ENCODE measurements at regions not wholly inside any gene's neighbourhood (a gene's known extent, or its start where the extent isn't known, plus 50 kb on each side); places are given as distances from the start of the nearest gene placed in this dataset.
"Not testable (repeated sequence)": the region's sequence is repeated elsewhere in the genome, so short reads cannot be mapped to it uniquely, and the experiment has no call there.

- DNase-seq, result no peak
These were observed 57.1 kb upstream of the KIF2B start for GRCh38 chr17:53765609-53766008.

- no peak for DNase-seq
These were observed 57.6 kb upstream of the KIF2B start for GRCh38 chr17:53765129-53765528.

DNA sequence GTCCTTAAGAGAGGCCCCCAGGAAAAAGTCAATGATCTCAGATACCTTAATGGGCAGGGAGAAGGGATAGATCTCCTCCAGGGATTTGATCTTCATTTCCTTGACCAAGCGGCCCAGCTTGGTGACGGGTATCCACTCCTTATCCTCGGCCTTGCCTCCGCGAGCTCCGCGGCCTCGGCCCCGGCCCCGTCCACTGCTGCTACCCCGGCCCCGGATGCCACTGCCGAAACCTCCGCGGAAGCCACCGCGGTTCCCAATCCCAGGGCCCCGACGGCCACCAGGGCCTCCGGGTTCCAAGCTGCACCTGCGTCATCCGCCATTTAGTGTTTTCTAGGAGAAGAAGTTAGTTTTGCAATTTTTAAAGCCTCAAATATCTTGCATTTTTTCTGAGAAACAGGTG, 65.2 kb upstream of the KIF2B start:
- no peak for DNase-seq

DNA sequence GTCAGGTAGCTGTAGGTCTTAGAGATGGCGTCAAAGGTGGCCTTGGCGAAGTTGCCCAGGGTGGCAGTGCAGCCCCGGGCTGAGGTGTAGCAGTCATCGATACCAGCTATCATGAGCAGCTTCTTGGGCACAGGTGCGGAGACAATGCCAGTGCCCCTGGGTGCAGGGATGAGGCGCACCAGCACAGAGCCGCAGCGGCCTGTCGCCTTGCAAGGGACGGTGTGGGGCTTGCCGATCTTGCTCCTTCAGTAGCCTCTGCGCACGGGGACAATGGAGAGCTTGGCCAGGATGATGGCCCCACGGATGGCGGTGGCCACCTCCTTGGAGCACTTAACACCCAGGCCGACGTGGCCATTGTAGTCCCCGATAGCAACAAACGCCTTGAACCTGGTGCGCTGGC, 65.6 kb upstream of the KIF2B start:
- DNase-seq, result not testable (repeated sequence)

GRCh38 chr17:53749178-53749577, 73.5 kb upstream of the KIF2B start:
- DNase-seq, result peak; percentile 23

DNA sequence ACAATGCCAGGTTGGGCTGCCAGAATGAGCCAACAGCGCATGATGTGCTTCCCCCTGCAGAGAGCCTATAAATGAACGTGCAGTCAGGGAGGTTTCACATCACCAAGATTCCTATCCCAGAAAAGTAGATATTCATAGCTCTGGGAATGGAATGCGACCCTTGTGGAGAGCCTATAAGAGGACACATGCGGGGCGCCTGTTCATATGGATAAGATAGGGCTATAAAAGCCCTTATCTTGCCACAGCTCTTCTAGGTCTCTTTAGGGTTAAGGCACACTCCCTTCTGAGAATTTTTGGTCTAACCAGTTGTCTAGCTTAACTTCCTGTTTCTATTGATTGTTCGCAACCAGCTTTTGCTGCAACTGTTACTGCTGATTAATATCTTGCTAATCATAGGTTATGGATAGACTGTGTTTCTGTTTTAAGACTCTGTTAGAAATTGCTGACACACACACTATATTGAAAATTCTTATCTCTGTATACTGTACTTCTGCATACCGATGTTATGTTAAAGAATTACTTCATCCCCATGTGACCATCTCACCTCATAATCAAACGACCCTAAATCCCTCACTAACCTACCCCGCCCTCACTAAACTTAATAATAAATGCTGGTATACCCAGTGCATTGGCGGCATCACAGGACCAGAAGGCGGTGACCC, 74.4 kb upstream of the KIF2B start:
- DNase-seq, result peak; percentile 66

GRCh38 chr17:53740312-53740711, 82.4 kb upstream of the KIF2B start:
- DNase-seq, result no peak

- DNase-seq, result no peak
These were observed 86.0 kb upstream of the KIF2B start for GRCh38 chr17:53736516-53737240.

DNA sequence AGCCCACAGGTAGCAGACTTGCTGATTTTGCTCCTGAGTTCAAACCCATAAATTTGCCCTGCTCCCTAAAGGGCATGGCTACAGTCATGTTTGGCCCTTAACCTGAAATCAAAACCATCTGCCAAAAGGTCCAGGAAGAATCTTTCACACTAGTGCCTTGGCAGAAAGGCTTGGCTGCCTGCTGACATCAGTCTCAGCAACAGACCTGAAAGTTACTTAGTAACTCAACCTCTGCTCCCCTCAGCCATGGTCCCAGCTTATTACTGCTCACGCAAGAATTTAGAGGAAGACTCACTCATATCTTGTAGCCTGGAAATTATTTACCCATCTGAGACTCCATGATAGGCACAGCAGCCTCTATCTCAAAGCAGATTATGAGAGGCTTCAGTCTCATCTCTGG, 98.0 kb upstream of the KIF2B start:
- no peak for DNase-seq

GRCh38 chr17:53722407-53722806, 100.3 kb upstream of the KIF2B start:
- DNase-seq, result peak; percentile 83

DNA sequence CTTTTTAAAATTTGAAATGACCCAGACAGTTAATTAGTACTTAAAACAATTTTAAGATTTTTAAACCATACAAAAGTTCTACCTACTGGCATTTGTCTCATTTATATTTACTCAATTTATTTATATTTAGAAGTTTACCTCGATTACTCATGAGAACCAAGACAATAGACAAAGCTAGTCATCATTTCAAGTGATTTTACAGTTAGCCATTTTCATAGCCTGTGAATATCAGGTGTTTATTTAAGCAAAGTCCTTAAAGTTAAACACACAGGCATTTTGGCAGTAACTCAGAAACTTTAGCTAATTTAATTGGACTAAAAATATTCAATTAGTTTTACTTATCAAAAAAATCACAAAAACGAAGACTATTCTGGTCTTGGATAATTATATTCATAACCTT, 101.6 kb upstream of the KIF2B start:
- no peak for DNase-seq

DNA sequence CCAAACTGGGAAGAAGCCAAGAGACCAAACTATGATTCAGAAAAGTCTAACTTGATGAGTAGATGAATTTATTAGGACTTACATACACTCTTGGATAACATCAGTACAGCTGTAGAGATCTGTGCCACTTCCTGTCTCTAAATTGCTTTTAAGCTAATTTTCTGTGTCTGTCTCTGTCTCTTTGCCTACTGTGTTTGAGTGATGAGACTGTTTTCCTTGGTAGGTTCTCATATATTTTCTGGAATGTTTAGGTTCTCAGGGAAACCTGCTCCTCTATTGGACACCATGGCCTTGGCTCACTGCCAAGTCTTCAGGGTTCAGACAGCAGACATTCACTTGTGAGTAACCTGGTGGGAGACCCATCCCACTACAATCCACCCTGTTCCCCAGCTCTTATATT, 103.5 kb upstream of the KIF2B start:
- no peak for DNase-seq

- DNase-seq, result no peak
These were observed 115.2 kb upstream of the KIF2B start for GRCh38 chr17:53707566-53707965.

DNA sequence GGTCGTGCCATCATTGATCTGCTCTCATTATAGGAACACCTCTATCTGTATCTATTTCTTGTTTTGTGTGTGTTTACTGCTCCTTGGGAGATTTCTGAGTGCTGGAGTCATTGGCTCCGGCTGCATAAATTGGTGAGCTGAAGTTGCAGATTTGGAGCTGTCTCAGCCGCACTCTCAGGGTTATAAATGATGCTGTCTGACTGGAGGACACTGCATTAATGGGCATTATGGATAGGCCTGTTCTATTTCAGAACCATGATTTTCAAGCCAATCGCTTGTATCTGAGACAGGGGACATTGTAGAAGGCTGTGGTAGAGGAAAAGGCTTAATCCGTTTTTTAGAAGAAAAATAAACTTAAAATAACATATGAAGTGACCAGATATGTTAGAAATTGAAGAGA, 126.4 kb upstream of the KIF2B start:
- DNase-seq, result no peak

DNA sequence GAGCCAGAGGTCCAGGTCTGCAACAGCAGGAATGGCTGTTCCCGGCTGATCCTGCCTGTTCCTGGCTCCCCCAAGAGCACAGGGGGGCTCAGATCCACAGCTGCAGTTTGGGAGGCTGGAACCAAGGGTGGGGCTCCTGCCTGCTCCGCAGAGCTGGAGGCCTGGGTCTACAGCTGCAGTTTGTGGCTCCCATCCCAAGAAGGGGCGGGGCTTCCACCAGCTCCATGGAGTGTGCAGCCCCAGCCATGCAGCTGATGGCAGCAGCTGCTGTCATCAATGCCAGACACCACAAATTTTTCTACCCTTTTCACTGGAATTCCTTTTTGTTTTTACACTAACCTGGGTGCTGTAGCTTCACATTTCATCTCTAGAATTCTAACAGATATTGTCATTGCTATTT, 135.4 kb upstream of the KIF2B start:
- DNase-seq, result no peak

- no peak for DNase-seq
These were observed 142.0 kb upstream of the KIF2B start for GRCh38 chr17:53680745-53681144.

GRCh38 chr17:53668854-53669253, 153.9 kb upstream of the KIF2B start:
- no peak for DNase-seq

DNA sequence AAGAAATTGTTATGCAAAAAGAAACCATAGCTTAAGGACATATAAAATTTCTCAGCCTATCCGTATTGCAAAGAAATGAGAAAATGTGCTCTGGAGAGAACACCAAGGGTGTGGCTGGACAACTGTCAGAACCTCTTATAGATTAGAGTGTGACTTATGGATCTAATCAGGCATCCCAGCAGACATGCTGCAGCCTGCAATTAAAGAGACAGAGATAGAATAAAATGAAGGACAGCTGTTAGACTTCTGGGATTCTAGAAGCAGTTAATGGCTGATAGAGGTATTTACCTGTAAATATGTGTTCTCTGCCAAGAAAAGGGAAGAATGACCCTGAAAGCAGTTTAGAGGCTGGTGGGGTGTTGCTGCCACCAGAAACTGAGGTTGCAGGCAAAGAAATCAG, 160.1 kb upstream of the KIF2B start:
- no peak for DNase-seq

DNA sequence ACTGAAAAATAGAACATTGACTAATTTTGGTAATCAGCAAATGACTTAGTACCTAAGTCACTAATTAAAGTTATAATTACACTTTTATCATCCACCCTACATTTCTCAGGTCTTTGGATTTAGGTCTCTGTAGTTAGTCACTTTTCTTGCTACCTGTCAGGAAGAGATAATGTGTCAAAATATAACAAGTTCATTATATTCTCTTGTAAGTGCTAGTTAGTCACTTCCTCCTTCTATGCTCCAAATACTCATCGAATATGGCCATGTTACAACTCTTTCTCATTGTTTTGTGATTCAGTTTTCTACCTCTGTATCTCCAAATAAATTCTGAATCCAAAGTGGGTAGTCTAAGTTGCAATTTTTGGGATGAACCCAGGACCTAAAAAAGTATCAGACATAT, 163.5 kb upstream of the KIF2B start:
- DNase-seq, result no peak

DNA sequence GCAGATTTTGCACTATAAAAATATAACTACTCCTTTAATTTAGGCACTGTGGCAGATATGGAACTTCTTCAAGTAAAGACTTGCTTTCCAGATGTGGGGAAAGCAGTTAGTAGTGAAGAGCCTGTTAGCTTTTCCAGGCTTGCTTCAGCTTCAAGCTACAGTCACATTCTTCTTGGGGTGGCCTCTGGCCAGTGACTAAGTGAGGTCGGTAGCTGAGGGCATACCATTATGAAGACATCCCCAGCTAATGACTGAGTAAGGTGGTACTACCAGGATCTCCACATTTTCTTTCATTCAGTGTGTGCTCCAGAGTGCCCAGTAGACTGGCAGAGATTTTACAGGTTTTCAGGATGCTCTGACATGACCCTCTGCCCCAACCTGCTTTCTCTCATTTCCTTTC, 167.1 kb upstream of the KIF2B start:
- DNase-seq, result no peak

GRCh38 chr17:53649201-53649600, 173.5 kb upstream of the KIF2B start:
- no peak for DNase-seq

DNA sequence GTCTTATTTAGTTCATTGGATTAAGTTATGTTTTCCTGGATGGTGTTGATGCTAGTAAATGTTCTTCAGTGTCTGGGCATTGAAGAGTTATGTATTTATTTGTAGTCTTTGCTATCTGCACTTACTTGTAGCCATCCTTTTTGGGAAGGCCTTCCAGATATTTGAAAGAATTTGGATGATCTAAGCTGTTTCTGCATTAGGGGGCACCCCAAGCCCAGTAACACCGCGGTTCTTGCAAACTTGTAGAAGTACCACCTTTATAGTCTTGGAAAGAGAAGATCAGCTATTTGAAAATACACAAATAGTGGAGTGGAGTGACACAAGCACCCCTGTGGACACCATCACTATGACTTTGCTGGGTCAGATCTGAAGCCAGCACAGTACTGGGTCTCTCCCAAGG, 175.9 kb upstream of the KIF2B start:
- no peak for DNase-seq

GRCh38 chr17:53640808-53641207, 181.9 kb upstream of the KIF2B start:
- no peak for DNase-seq

DNA sequence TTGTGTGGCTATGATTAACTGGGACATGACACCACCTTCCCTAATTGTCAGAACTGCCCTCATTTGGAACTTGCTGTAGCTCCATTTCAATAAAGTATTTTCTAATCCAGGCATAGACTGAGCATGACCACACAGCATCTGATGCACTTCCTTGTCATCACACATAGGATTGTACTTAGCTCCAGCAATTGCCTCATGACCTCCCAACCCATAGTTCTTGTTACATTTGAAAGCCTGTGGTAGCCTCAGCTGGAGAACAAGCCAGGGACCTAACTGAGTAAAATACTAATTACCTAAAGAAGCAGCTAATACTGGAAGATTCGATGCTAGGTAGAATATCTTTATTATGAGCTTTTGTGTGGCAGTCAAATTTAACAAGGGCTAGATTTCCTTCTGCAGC, 187.3 kb upstream of the KIF2B start:
- DNase-seq, result no peak

DNA sequence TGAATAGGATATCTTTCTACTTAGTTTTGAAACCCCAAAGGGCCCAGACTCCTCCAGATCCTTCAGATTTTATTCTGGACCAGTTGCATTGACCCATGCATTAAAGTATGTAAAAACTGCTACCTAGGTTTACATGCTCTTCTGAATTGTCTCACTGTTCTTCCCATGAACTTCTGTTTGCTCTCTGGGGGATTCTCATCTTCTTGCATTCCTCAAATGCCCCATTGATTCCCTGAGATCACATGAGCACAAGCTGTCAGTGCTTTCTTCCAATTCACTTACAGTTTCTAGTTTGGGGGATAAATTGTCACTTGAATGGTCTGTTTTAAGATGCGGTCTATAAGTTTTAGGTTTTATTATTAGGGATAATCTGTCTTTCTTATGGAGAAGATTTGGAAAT, 188.9 kb upstream of the KIF2B start:
- DNase-seq, result no peak

All from MV-4-11 (cell line).